DND-41 (cell line): ENCODE measurements at regions not wholly inside any gene's neighbourhood (a gene's known extent, or its start where the extent isn't known, plus 50 kb on each side); places are given as distances from the start of the nearest gene placed in this dataset.

Experiments used
- ATAC-seq: fragments of 200-7000 bp; cut with Tn5 transposase; 3 replicates; pipeline ENCODE4 v1.9.1; 2021; ENCODE audit warnings: low read depth; ENCODE audit not compliant: insufficient read depth
- DNase-seq: peaks from one replicate; pipeline ENCODE4 v3.0.0-alpha.2; 2020
- H2AFZ ChIP-seq: 2 replicates; pipeline ENCODE4 v1.6.0; 2012; ENCODE audit warnings: low read depth, low read length
- H3K27ac ChIP-seq: 2 replicates; pipeline ENCODE4 v1.5.1; 2012; ENCODE audit warnings: low read length, inconsistent platforms
- H3K27me3 ChIP-seq: fragments of 200-600 bp; sonication (generic); 2 replicates; pipeline ENCODE4 v1.6.0; 2012; ENCODE audit warnings: low read length, mild to moderate bottlenecking, inconsistent platforms; ENCODE audit not compliant: insufficient read depth, poor library complexity
- H3K36me3 ChIP-seq: 2 replicates; pipeline ENCODE4 v1.5.1; 2012; ENCODE audit warnings: low read length, inconsistent platforms; ENCODE audit not compliant: insufficient read depth
- H3K4me1 ChIP-seq: 2 replicates; pipeline ENCODE4 v1.5.1; 2012; ENCODE audit warnings: mild to moderate bottlenecking, low read length; ENCODE audit not compliant: insufficient read depth
- H3K4me2 ChIP-seq: 2 replicates; pipeline ENCODE4 v1.6.0; 2012; ENCODE audit warnings: mild to moderate bottlenecking, moderate library complexity, low read length, inconsistent platforms; ENCODE audit not compliant: insufficient read depth
- H3K4me3 ChIP-seq, 2 experiments: fragments of 200-600 bp in 1 of 2; shearing (Covaris generic) in 1 of 2; 2 replicates each; pipeline ENCODE4 v1.5.1; 2012 to 2016; ENCODE audit warnings: inconsistent platforms in 2 of 2, low read length in 2 of 2, mild to moderate bottlenecking in 2 of 2, low read depth in 1 of 2, moderate library complexity in 1 of 2
- H3K79me2 ChIP-seq: 2 replicates; pipeline ENCODE4 v1.6.0; 2012; ENCODE audit warnings: low read length, inconsistent platforms; ENCODE audit not compliant: insufficient read depth
- H3K9ac ChIP-seq: 2 replicates; pipeline ENCODE4 v1.6.0; 2012; ENCODE audit warnings: low read depth, mild to moderate bottlenecking, inconsistent platforms, low read length, moderate library complexity
- H3K9me3 ChIP-seq: 2 replicates; pipeline ENCODE4 v1.5.1; 2012; ENCODE audit warnings: low read length, moderate library complexity, mild to moderate bottlenecking, inconsistent platforms; ENCODE audit not compliant: insufficient read depth, severe bottlenecking
- H4K20me1 ChIP-seq: 2 replicates; pipeline ENCODE4 v1.6.0; 2012; ENCODE audit warnings: low read length; ENCODE audit not compliant: insufficient read depth
- CTCF ChIP-seq: IDR thresholded peaks from 2 replicates; pipeline ENCODE4 v1.5.1; 2012; ENCODE audit warnings: borderline replicate concordance, low read length, moderate library complexity, mild to moderate bottlenecking; ENCODE audit not compliant: poor library complexity, severe bottlenecking; ENCODE audit errors: extremely low read depth
- EZH2 ChIP-seq: IDR thresholded peaks from 3 replicates; pipeline ENCODE4 v1.6.1; 2012; ENCODE audit warnings: borderline replicate concordance, low read depth, mild to moderate bottlenecking, moderate library complexity, low read length, inconsistent platforms; ENCODE audit not compliant: severe bottlenecking

GRCh38 chr4:123891881-123892280 is 495.3 kb downstream of the SPRY1 start:
- H3K4me3 ChIP-seq = no peak overlapping the region
- ATAC-seq (no peak), DNase-seq (no peak)
- H3K27me3 ChIP-seq = no peaks in the 10 kb centered on the region
- H4K20me1 ChIP-seq = no peaks in the 10 kb centered on the region
- no peaks in the 10 kb centered on the region for H3K36me3 ChIP-seq
- H3K27ac ChIP-seq = no peak overlapping the region
- H3K4me2 ChIP-seq = no peak overlapping the region
- H3K9ac ChIP-seq = no peak overlapping the region
- no peaks in the 10 kb centered on the region for H3K4me1 ChIP-seq
- TF ChIP-seq EZH2 = no peak
- no peak for TF ChIP-seq CTCF
- no peaks in the 10 kb centered on the region for H3K9me3 ChIP-seq
- no peak overlapping the region for H2AFZ ChIP-seq
- no peaks in the 10 kb centered on the region for H3K79me2 ChIP-seq

DNA sequence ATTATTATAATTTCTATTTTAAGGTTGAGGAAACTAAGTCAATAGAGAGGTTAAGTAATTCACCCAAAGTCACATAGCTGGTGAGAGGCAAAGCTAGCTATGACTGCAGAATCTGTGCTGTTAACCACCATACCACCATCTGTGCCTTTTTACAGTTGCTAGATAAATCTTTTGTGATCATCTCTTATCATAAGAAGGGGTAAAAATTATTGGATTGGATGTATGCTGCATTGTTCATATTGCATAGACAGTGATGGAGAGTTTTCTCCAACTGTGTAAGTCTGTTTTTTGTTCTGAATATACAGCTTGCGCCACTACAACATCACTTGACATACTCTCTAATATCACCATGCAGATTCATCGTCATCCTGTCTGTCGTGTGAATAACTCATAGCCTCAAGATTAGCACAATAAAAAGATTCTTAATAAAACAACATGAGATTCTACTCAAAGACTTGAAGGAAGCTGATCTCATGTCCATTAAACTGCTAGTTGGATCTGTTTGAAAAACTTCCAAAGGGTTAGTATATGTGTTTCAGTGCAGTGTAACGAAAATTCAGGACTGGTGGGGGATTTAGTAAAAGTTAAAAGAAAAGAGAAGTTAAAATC is 495.9 kb downstream of the SPRY1 start:
- no peaks in the 10 kb centered on the region for H3K27me3 ChIP-seq
- no peak overlapping the region for H2AFZ ChIP-seq
- no peaks in the 10 kb centered on the region for H3K4me1 ChIP-seq
- H3K4me2 ChIP-seq = no peak overlapping the region
- no peak overlapping the region for H3K4me3 ChIP-seq
- H3K9ac ChIP-seq = no peak overlapping the region
- DNase-seq = no peak
- no peaks in the 10 kb centered on the region for H3K36me3 ChIP-seq
- H3K79me2 ChIP-seq = no peaks in the 10 kb centered on the region
- no peaks in the 10 kb centered on the region for H4K20me1 ChIP-seq
- TF ChIP-seq EZH2 (no peak), CTCF (no peak)
- no peaks in the 10 kb centered on the region for H3K9me3 ChIP-seq
- no peak overlapping the region for H3K27ac ChIP-seq
- no peak for ATAC-seq

DNA sequence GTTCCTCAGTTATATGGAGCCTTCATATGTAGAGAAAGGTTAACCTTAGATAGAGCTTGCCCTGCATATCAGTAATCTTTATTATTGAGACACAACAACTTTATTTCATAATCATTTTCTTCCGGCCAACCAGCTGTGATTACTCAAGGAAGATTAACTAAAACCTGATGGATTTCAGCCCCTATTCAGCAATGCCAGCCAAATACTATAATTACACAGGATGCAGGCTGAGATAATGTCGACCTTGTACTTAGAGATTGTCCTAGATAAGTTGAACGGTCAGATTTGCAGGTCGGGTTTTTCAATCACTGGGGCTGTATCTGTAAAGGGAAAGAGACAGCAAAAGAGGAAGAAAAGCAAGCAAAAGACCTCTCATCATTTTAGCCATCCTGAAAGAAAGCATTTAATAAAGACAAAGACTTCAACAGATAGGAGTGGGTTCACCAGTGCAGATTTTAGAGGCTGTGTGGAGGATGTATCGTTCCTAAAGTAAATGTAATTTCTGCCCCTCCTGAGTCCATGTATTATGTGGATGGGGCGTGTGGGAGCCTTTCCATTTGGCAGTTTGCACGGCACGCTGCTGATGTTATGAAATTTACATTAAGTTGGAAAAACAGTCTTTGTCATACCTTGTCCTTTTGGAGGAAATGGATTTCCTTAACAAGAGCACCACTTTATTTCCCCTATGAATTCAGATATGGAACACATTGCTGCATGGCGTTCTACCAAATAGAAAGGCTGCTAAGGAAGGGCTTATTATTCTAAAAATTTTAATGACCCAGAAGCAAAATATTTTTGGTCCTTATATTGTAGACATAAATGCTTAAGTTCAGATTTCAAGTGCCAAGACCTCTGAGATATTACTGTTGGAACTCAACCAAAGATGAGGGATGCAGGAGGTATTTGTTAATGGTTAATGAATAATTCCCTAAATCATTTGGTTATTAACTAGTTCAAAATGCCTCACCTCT is 496.7 kb downstream of the SPRY1 start:
- Histone ChIP-seq H2AFZ (no peak overlapping the region), H3K79me2 (no peaks in the 10 kb centered on the region), H3K9ac (no peak overlapping the region), H3K4me3 (no peak overlapping the region), H3K9me3 (no peaks in the 10 kb centered on the region), H3K4me2 (no peak overlapping the region), H3K36me3 (no peaks in the 10 kb centered on the region), H3K27ac (no peak overlapping the region), H3K27me3 (no peaks in the 10 kb centered on the region), H4K20me1 (no peaks in the 10 kb centered on the region), H3K4me1 (no peaks in the 10 kb centered on the region)
- TF ChIP-seq CTCF (no peak), EZH2 (no peak)
- ATAC-seq (no peak), DNase-seq (no peak)
